K562 (cell line): ENCODE measurements at regions not wholly inside any gene's neighbourhood (a gene's known extent, or its start where the extent isn't known, plus 50 kb on each side); places are given as distances from the start of the nearest gene placed in this dataset.

ENCODE experiments used
- ATAC-seq: fragments of 200-7000 bp; cut with Tn5 transposase; 3 replicates; pipeline ENCODE4 v1.9.1; 2020; ENCODE audit warnings: moderate library complexity
- BruUV-seq: library from RNA; stranded (reverse); fragments of 400-500 nt; replicated peaks from 2 replicates; lab custom pipeline; 2021; lab: Mats Ljungman, UMichigan
- CTCF ChIA-PET: fragments of 300-600 bp; formaldehyde crosslinking; extraction: SDS; loops from one replicate; lab custom pipeline; 2021; ENCODE audit warnings: low intra/inter-chr PET ratio; lab: Yijun Ruan, JAX
- POLR2A ChIA-PET: fragments of 300-600, 350-650 bp; sonication (Branson Sonifier 250); formaldehyde crosslinking; extraction: SDS; loops from one replicate; lab custom pipeline; 2021; ENCODE audit warnings: antibody characterized with exemption, inconsistent platforms; lab: Yijun Ruan, JAX
- DNase-seq, 4 experiments: peaks; one replicate each; pipeline versions ENCODE4 v3.0.0 to v3.0.0-alpha.2; 2011 to 2018; ENCODE audit warnings: low spot score in 3 of 4, mixed read lengths in 3 of 4; ENCODE audit errors: extremely low read depth in 1 of 4
- FAIRE-seq: peaks from 2 replicates; lab custom pipeline; 2011; peaks lifted over from hg19 to GRCh38; lab: Jason Lieb, UNC
- H2AFZ ChIP-seq: 2 replicates; pipeline ENCODE4 v1.6.0; 2011; ENCODE audit warnings: low read depth, low read length, control low read depth, inconsistent platforms
- H3K27ac ChIP-seq: fragments of 200-600 bp; 3 replicates; pipeline ENCODE4 v1.8.0; 2011; ENCODE audit warnings: low read depth, mild to moderate bottlenecking, control low read depth, inconsistent platforms, low read length, moderate library complexity, mixed read lengths; ENCODE audit errors: extremely low read depth
- H3K27me3 ChIP-seq, 2 experiments: fragments of 300-600 bp in 1 of 2; 2 replicates in 1 of 2; 3 replicates in 1 of 2; pipeline versions ENCODE4 v1.6.0 to v1.8.0; 2011; ENCODE audit warnings: inconsistent platforms in 2 of 2, low read length in 2 of 2, mild to moderate bottlenecking in 1 of 2, mixed read lengths in 1 of 2, moderate library complexity in 1 of 2; ENCODE audit not compliant: control insufficient read depth in 2 of 2, insufficient read depth in 2 of 2
- H3K36me3 ChIP-seq: fragments of 300-600 bp; 3 replicates; pipeline ENCODE4 v1.8.0; 2011; ENCODE audit warnings: mild to moderate bottlenecking, low read length, inconsistent platforms; ENCODE audit not compliant: control insufficient read depth, insufficient read depth
- H3K4me1 ChIP-seq, 2 experiments: fragments of 200-600 bp in 1 of 2; replicated peaks in 1 of 2; 2 replicates in 1 of 2; 3 replicates in 1 of 2; pipeline versions ENCODE4 v1.5.1 to v1.8.0; 2011; ENCODE audit warnings: inconsistent platforms in 2 of 2, low read length in 2 of 2, mild to moderate bottlenecking in 1 of 2, mixed read lengths in 1 of 2, moderate library complexity in 1 of 2; ENCODE audit not compliant: control insufficient read depth in 2 of 2, insufficient read depth in 2 of 2
- H3K4me2 ChIP-seq: 2 replicates; pipeline ENCODE4 v1.6.1; 2011; ENCODE audit warnings: low read length, control low read depth, inconsistent platforms, mixed read lengths; ENCODE audit not compliant: insufficient read depth
- H3K4me3 ChIP-seq: fragments of 200-600 bp; sonication (generic), shearing (Covaris generic); 2 replicates; pipeline ENCODE4 v1.5.1; 2016; ENCODE audit warnings: control low read depth, inconsistent platforms
- H3K79me2 ChIP-seq: fragments of 200-600 bp; 3 replicates; pipeline ENCODE4 v1.8.0; 2011; ENCODE audit warnings: low read length, inconsistent platforms; ENCODE audit not compliant: control insufficient read depth, insufficient read depth
- H3K9ac ChIP-seq, 2 experiments: 2 replicates each; pipeline versions ENCODE4 v1.6.0 to v1.6.1; 2011; ENCODE audit warnings: low read depth in 2 of 2, low read length in 2 of 2, control low read depth in 1 of 2, inconsistent platforms in 1 of 2, mild to moderate bottlenecking in 1 of 2, mixed read lengths in 1 of 2; ENCODE audit not compliant: insufficient read depth in 1 of 2
- H3K9me1 ChIP-seq: one replicate; pipeline ENCODE4 v1.6.0; 2011; ENCODE audit warnings: inconsistent platforms, mild to moderate bottlenecking, low read length, moderate library complexity; ENCODE audit not compliant: control insufficient read depth, insufficient read depth
- H3K9me3 ChIP-seq: replicated peaks from 2 replicates; pipeline ENCODE4 v1.5.1; 2011; ENCODE audit warnings: low read depth, low read length, inconsistent platforms; ENCODE audit not compliant: control insufficient read depth, insufficient read depth
- H4K20me1 ChIP-seq: replicated peaks from 2 replicates; pipeline ENCODE4 v1.6.1; 2011; ENCODE audit warnings: low read length, inconsistent platforms, mixed read lengths; ENCODE audit not compliant: control insufficient read depth, insufficient read depth
- BRD4 ChIP-seq: fragments of 200-600 bp; sonication (generic); IDR thresholded peaks from 2 replicates; pipeline ENCODE4 v1.6.1; 2017; ENCODE audit warnings: inconsistent platforms
- E2F3 ChIP-seq: fragments of 250-450 bp; sonication (Bioruptor Pico); IDR thresholded peaks from 2 replicates; pipeline ENCODE4 v1.4.0; 2020; ENCODE audit warnings: mild to moderate bottlenecking
- ELF1 ChIP-seq: fragments of 200-800 bp; sonication (Bioruptor generic); IDR thresholded peaks from 2 replicates; pipeline ENCODE4 v1.6.1; 2016; ENCODE audit warnings: missing genetic modification characterization, missing compliant biosample characterization
- HDAC6 ChIP-seq: IDR thresholded peaks from 2 replicates; pipeline ENCODE4 v1.6.1; 2012; ENCODE audit warnings: low read depth, mild to moderate bottlenecking, control low read depth, inconsistent platforms, low read length, moderate library complexity
- PML ChIP-seq: IDR thresholded peaks from 2 replicates; pipeline ENCODE4 v1.6.1; 2012; ENCODE audit warnings: low read length, inconsistent platforms
- RBM25 ChIP-seq: fragments of 200-400 bp; formaldehyde crosslinking; IDR thresholded peaks from 2 replicates; pipeline ENCODE4 v1.6.1; 2018; ENCODE audit warnings: low read length, low read depth, moderate library complexity; ENCODE audit not compliant: severe bottlenecking
- TEAD2 ChIP-seq: fragments of 450-650 bp; IDR thresholded peaks from 2 replicates; pipeline ENCODE4 v1.6.1; 2016; ENCODE audit warnings: missing genetic modification characterization, control low read depth, missing compliant biosample characterization
- ZNF174 ChIP-seq: fragments of 250-450 bp; sonication (Bioruptor Pico); IDR thresholded peaks from 2 replicates; pipeline ENCODE4 v1.4.0; 2020; ENCODE audit warnings: mild to moderate bottlenecking
- WGBS: fragments of 100-300 bp; shearing (Covaris generic); methylation state at CpG from one replicate; pipeline ENCODE4 v1.1.6; 2016; ENCODE audit warnings: low coverage, mixed read lengths; ENCODE audit not compliant: insufficient coverage; ENCODE audit errors: missing lambda C conversion rate; 5-methylcytosine and 5-hydroxymethylcytosine counted together
- in situ Hi-C: fragments of 300-500 bp; cut with MboI; formaldehyde crosslinking; loops from 4 replicates; pipeline ENCODE4 v1.15.0; 2018; ENCODE audit warnings: inconsistent platforms, mixed read lengths
- intact Hi-C: fragments of 100-400 bp; cut with micrococcal nuclease; formaldehyde crosslinking; loops from 2 replicates; pipeline ENCODE4 v1.14.2; 2022

GRCh38 chrX:13374364-13374763 is 54.5 kb upstream of the ATXN3L start:
- Histone ChIP-seq H3K36me3 (peaks cover 46% of the 10 kb centered on the region; the same call in 2 of the 3 replicates), H3K9me1 (no peaks in the 10 kb centered on the region), H2AFZ (no peak overlapping the region), H3K4me3 (no peak overlapping the region), H3K27ac (no peak overlapping the region), H3K4me2 (no peak overlapping the region), H3K27me3 (no peaks in the 10 kb centered on the region), H4K20me1 (no peaks in the 10 kb centered on the region), H3K79me2 (no peaks in the 10 kb centered on the region), H3K4me1 (peaks cover 0 to 6% of the 10 kb centered on the region in 2 experiments; a peak in 2 of 5 replicates), H3K9me3 (no peaks in the 10 kb centered on the region), H3K9ac (no peak overlapping the region)
- 55% methylated on average over 2 of the region's 2 CpGs for WGBS
- DNase-seq (no peak), ATAC-seq (no peak), FAIRE-seq (no peak)
- intact Hi-C loops, result no loop called here
- BruUV-seq, result no TSS peak
- in situ Hi-C loops, result no loop called here
- TF ChIP-seq ELF1 (tag) (no peak), PML (no peak), E2F3 (CRISPR knock-in tag) (no peak), TEAD2 (tag) (no peak), RBM25 (no peak), ZNF174 (CRISPR knock-in tag) (no peak), HDAC6 (no peak), BRD4 (no peak)
- ChIA-PET CTCF (no interaction called here), POLR2A (no interaction called here)
